ENCODE measurements at regions not wholly inside any gene's neighbourhood (a gene's known extent, or its start where the extent isn't known, plus 50 kb on each side); places are given as distances from the start of the nearest gene placed in this dataset.
"Not testable (repeated sequence)": the region's sequence is repeated elsewhere in the genome, so short reads cannot be mapped to it uniquely, and the experiment has no call there.

DNA sequence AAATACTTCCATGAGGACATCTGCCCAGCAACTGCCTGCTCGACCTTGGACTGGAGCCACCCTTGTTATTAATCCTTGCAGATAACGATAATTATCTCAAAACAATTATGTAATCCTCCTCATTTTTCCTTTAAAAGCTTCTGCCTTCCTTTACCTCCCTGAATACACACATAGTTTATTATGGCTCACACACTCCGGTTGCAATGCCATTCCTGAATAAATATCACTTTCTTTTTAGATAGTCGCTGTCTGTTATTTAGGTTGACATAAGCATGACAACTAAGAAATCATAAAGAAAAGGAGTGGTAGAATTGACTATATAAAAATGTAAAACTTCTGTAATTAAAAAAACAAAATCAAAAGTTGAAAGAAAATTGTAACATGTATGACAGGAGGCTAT lies 64.8 kb downstream of the B4GALT7 start:
- H3K4me3 ChIP-seq (replicated peaks; ENCODE audit: low read depth, low read length); DNase-seq (ENCODE audit: extremely low read depth, low read depth): not testable (repeated sequence)

- H3K4me3 ChIP-seq (replicated peaks; ENCODE audit: low read depth, low read length); DNase-seq (ENCODE audit: extremely low read depth, low read depth): not testable (repeated sequence)
Observed at GRCh38 chr5:177665172-177665571, 65.2 kb downstream of the B4GALT7 start.

DNA sequence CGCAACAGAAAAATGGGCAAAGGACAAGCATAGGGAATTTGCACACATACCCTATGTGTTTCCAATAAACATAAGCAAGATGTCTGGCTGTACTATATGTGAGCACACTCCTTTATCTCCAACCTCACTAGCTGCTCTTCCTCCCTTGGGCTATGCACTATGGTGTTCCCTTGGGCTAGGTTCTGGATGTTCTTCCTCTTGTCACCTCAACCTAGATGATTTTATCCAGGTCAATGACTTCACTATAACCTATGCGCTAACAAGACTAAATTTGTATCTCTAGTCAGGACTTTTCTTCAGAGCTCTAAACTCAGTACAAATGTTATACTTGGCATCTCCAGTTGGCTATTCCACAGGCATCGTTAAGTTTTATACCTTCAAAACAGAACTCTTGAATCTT lies 66.0 kb downstream of the B4GALT7 start:
- H3K4me3 ChIP-seq (replicated peaks; ENCODE audit: low read depth, low read length); DNase-seq (ENCODE audit: extremely low read depth, low read depth): not testable (repeated sequence)

DNA sequence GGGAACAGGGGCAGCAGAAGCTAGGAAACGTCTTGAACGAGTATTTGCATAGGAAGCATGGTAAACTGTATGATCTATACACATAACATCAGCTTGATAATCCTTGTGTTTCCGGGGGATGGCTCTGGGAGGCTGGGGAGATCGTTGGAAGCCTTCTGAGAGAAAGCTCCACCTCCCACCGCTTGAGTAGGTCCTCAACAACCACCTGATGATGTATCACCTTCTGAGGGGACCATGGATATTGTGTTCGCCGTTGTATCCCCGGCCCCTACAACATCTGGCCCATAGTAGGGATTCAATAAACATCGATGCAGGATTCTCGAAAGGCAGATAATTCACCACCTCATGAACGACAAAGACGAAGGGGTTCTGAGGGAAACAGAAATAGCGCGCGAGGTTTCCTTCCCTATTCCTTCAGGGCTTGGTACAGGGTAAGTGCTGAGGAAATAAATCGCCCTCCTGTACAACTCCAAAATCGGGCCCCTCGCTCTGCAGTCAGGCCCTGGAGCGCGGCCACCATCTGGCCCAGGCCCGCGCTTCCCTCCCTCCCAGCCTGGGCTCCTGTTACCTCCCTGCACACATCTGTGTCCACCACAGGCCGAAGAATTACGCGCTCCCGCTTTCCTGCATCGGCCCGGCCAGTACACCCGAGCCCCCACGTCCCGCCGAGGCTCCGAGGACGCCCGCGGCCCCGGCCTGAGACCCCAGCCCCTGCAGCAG lies 71.3 kb downstream of the B4GALT7 start:
- DNase-seq (ENCODE audit: extremely low read depth, low read depth): not testable (repeated sequence)
- peak overlapping the region; percentile 40 for H3K4me3 ChIP-seq (replicated peaks; ENCODE audit: low read depth, low read length)

DNA sequence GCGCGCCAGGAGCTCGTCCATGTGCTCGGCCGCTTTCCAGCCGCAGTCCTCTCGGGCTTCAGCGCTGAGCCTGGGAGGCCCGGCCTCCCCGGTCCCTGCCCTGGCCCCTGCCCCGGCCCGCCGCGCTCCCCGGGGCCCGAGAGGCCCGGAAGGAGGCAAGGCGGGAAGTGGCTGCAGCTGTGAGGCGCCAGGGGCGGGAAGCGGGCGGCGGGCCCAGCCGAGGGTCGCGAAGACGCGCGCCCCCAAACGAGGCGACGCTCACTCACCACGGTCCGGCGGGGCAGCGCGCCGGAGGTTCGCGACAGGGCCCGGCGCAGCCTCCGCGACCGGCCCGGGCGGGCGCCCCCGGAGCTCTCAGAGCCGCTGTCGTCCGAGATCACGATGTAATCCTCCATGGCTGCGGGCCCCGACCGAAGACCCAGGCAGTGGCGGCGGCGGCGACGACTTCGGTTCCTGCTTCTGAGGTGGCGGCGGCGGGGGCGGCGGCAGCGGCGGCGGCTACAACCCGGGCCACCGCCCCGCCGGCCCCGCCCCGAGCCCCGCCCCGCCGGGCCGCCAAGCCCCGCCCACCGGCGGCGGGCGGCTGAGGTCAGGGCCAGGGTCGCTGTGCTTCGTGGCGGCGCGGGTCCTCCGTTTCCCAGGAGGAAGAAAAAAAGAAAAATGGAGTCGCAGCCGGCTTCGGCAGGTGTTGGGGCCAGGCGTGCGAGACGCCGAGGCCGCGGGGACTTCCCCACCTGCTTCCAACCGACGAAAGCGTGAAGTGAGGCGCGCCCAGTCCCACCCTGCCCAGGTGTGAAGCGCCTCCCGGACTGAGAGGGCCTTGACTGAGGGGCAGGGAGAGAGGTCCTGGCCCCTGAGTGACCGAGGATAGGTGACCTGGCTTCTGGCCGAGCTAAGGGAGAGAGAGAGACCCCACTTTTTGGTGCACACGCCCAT lies 72.1 kb downstream of the B4GALT7 start:
- peak overlapping the region; percentile 33 for H3K4me3 ChIP-seq (replicated peaks; ENCODE audit: low read depth, low read length)
- DNase-seq (ENCODE audit: extremely low read depth, low read depth): not testable (repeated sequence)
